Non-pigmented ciliary epithelial cell (primary cell): ENCODE measurements at regions not wholly inside any gene's neighbourhood (a gene's known extent, or its start where the extent isn't known, plus 50 kb on each side); places are given as distances from the start of the nearest gene placed in this dataset.

Experiments used
- DNase-seq: peaks from one replicate; pipeline ENCODE4 v3.0.0-alpha.2; 2010; ENCODE audit warnings: low read depth

DNA sequence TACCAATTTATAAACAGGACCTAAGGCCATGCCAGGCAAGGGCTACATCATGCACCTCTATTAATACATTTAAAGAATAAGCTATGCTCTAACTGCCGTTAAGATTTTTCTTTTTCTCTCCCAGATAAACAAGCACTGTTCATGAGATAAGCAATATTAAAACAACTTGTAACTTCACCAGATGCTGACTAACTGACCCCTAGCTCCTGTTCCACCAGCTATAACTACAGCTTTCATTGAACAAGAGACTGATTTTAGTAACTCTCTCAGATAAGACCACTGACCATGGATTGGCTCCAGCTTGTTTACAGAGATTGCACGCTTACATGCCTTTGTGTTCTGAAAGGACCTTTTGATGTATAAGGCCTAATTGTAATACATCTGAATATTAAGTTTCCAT, 540.7 kb upstream of the NECTIN3 start:
- DNase-seq: no peak

GRCh38 chr3:110533089-110533488, 538.5 kb upstream of the NECTIN3 start:
- no peak for DNase-seq

- DNase-seq: no peak
Measured at GRCh38 chr3:110542552-110543150, 529.0 kb upstream of the NECTIN3 start.

- no peak for DNase-seq
Measured at GRCh38 chr3:110544730-110545129, 526.9 kb upstream of the NECTIN3 start.

DNA sequence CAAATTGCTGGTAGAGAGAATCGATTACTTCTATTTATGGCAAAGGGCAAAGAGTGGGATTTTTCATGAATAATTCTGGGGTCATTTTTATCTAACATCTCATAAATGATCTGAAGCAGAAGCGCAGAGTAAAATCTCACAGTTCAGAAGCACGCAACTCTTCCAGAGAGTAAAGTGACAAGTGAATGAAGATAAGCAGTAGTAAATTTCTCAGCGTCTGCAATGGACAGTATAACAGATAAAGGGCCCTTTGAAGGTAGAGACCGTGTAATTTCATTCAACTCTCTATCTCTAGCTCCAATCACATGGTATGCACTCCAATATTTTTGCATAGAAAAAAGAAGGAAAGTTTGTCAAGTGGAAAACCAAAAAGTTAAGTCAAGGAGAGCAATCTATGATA, 521.1 kb upstream of the NECTIN3 start:
- no peak for DNase-seq

GRCh38 chr3:110562621-110563020, 509.0 kb upstream of the NECTIN3 start:
- no peak for DNase-seq

- no peak for DNase-seq
Measured at GRCh38 chr3:110564674-110565073, 506.9 kb upstream of the NECTIN3 start.

DNA sequence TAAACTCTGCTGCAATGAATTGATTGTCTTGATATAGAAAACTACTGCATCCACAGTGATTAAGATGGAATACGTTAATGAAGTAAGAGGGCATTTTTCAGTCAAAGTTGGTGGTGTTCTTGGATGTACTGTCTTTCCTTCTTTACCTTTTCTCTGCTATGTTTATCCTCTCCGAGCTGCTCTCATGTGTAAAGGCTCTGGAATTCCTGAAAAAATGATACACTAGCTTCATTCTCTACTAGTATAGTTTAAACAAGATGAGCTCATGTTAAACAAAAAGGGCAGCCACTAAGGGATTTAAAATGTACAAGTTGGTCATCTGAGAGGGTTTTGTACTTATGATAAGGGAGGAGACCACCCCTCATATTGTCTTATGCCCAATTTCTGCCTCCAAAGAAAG, 504.6 kb upstream of the NECTIN3 start:
- DNase-seq: no peak

DNA sequence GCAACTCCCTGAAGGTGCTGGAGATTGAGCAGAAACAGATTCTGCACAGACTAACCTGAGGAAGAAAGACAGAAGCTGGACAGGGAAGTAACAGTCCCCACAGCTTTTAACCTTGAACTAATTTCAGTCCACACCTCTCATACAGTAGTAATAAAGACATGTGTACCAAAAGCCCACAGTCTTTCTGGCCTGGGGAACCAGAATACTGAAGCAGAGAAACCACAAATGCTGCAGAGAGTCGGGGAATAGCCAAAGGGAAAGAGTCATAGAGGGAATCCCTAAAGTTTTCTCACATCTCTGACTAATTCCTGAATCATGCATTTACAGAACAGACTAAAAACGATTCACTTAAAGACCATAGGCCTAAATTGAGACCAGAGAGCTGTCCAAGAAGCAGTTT, 503.4 kb upstream of the NECTIN3 start:
- peak; percentile 72 for DNase-seq

- no peak for DNase-seq
Measured at GRCh38 chr3:110569073-110569472, 502.5 kb upstream of the NECTIN3 start.

- no peak for DNase-seq
Measured at GRCh38 chr3:110575702-110576101, 495.9 kb upstream of the NECTIN3 start.

- peak; percentile 79 for DNase-seq
Measured at GRCh38 chr3:110576960-110577359, 494.7 kb upstream of the NECTIN3 start.

- DNase-seq: no peak
Measured at GRCh38 chr3:110577854-110578253, 493.8 kb upstream of the NECTIN3 start.

- peak; percentile 45 for DNase-seq
Measured at GRCh38 chr3:110579840-110580550, 491.6 kb upstream of the NECTIN3 start.

- no peak for DNase-seq
Measured at GRCh38 chr3:110583373-110583935, 488.2 kb upstream of the NECTIN3 start.

DNA sequence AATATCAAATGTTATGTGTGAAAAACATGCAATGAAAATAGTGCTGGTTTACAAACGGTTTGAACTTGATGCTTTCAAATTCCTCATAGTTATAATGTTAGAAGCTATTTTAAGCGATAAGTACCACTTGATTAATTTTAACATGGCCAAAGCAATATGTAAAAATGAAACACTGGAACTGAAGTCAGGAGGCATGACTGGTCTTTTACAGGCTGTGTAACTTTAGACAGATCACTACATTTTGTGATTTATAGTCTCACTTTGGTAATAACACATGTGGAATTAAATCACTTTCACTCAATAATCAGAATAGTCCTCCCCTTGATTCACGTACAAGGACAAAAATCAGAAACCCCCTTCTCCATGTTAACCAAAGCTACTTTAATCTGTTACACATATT, 482.7 kb upstream of the NECTIN3 start:
- DNase-seq: no peak

DNA sequence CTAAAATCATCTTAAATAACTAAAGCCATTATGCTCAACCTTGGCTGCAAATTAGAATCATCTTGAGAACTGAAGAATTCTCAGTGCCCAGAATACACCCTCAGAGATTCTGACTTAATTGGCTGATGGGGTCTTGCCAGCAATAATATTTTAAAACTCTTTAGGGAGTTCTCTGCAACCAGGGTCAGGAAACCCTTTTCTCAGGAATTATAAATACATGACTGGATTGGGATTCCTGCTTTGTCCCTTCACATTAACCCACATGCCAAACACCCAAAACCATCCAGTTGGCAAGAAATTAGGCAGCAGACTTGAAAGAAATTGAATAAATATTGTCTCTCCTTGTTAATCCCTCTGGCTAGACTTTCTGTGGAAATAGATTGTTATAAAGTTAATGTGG, 482.3 kb upstream of the NECTIN3 start:
- DNase-seq: no peak

GRCh38 chr3:110593749-110594148, 477.9 kb upstream of the NECTIN3 start:
- DNase-seq: no peak

DNA sequence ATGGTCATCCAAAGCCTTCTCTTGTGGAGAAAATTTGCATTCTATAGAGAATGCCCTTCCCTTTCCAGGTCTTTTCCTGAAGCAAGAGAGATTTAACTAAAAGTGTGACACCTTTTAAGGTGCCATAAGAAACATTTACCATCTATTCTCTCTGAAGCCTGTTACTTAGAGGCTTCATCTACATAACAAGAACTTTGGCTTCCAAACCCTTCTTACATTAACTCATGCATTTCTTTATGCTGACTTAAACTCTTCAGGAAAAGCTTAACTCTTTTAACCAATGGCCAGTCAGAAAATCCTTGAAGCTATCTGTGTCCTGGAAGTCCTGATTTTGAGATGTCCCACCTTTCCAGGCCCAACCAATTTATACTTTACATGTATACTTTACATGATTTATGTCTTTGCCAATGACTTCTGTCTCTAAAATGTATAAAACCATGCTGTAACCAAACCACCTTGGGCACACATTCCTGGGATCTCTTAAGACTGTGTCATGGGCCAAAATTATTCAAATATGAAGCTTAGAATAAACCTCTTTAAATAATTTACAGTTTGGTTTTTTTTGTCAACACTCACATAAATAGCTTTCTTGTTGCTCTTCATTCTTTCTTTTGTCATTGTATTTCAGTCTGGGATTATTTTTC, 472.6 kb upstream of the NECTIN3 start:
- DNase-seq: no peak

DNA sequence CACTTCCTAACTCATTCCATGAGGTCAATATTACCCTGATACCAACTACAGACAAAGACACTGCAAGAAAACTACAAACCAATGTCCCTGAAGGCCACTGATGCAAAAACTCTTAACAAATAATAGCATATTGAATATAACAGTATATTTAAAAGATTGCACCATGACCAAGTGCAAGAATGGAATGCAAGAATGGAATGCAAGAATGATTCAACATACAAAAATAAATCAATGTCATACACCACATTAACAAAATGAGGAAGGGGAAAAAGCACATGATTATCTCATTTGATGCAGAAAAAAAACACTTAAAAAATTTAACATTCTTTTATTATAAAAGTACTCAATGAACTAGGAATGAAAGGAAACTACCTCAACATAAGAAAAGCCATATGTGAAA, 463.1 kb upstream of the NECTIN3 start:
- peak; percentile 32 for DNase-seq

- no peak for DNase-seq
Measured at GRCh38 chr3:110612045-110612444, 459.6 kb upstream of the NECTIN3 start.

DNA sequence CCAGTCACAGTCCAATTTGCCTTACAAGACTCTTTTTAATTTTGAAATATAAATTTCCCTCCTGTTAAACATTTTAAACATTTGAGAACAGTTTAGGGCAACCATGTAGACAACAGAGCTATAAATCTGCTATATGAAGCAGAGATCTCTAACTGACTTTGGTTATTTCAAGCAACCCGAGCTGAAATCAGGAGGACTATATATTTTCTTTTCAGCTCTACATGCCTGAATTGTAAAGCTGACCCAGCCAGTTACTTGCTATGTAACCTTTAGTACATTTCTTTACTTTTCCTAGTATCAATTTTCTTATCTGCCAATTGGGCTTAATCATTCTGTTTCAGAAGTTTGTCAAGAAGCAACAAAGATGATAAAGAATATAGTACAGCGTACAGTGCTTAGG, 457.4 kb upstream of the NECTIN3 start:
- DNase-seq: no peak

GRCh38 chr3:110615454-110615853, 456.2 kb upstream of the NECTIN3 start:
- DNase-seq: no peak
